Lung (tissue), 11 donors: ENCODE measurements at regions not wholly inside any gene's neighbourhood (a gene's known extent, or its start where the extent isn't known, plus 50 kb on each side); places are given as distances from the start of the nearest gene placed in this dataset.

Experiments
- ATAC-seq: fragments of 200-7000 bp; cut with Tn5 transposase; one replicate; pipeline ENCODE4 v1.9.1; 2020; ENCODE audit warnings: moderate number of reproducible peaks; ENCODE audit not compliant: insufficient read depth, low FRiP score
- DNase-seq, 3 donors: peaks; one replicate each; pipeline ENCODE4 v3.0.0-alpha.2; 2013 to 2017
- H3K27ac ChIP-seq, 2 donors: one replicate each; pipeline ENCODE4 v1.5.1; 2013; ENCODE audit warnings: mild to moderate bottlenecking in 2 of 2, moderate library complexity in 2 of 2, control low read depth in 1 of 2, inconsistent platforms in 1 of 2, low read depth in 1 of 2, low read length in 1 of 2
- H3K27me3 ChIP-seq, 3 donors: one replicate each; pipeline ENCODE4 v1.5.1; 2013; ENCODE audit warnings: low read length in 2 of 3; ENCODE audit not compliant: control insufficient read depth in 3 of 3, insufficient read depth in 3 of 3
- H3K36me3 ChIP-seq, 4 donors: one replicate each; pipeline ENCODE4 v1.5.1; 2013; ENCODE audit warnings: low read length in 4 of 4, mild to moderate bottlenecking in 1 of 4, moderate library complexity in 1 of 4; ENCODE audit not compliant: control insufficient read depth in 4 of 4, insufficient read depth in 4 of 4
- H3K4me1 ChIP-seq, 5 donors: one replicate each; pipeline ENCODE4 v1.5.1; 2013; ENCODE audit warnings: low read length in 5 of 5, mild to moderate bottlenecking in 2 of 5, moderate library complexity in 1 of 5; ENCODE audit not compliant: control insufficient read depth in 5 of 5, insufficient read depth in 5 of 5
- H3K4me3 ChIP-seq: one replicate; pipeline ENCODE4 v1.5.1; 2013; ENCODE audit warnings: mild to moderate bottlenecking, control low read depth, moderate library complexity
- H3K9ac ChIP-seq, 2 donors: one replicate each; pipeline ENCODE4 v1.5.1; 2013; ENCODE audit warnings: low read length in 2 of 2, control low read depth in 1 of 2; ENCODE audit not compliant: insufficient read depth in 1 of 2
- H3K9me3 ChIP-seq, 4 donors: one replicate each; pipeline ENCODE4 v1.5.1; 2013; ENCODE audit warnings: low read length in 3 of 4, mild to moderate bottlenecking in 1 of 4, moderate library complexity in 1 of 4; ENCODE audit not compliant: control insufficient read depth in 4 of 4, insufficient read depth in 3 of 4
- CTCF ChIP-seq: IDR thresholded peaks from 2 replicates; pipeline ENCODE4 v1.5.1; 2012; ENCODE audit warnings: mild to moderate bottlenecking; ENCODE audit errors: control extremely low read depth, extremely low read depth
- WGBS, 2 donors: extraction: QIAGEN DNeasy Blood & Tissue Kit; methylation state at CpG; one replicate each; pipeline ENCODE4 v1.1.7; 2013; 5-methylcytosine and 5-hydroxymethylcytosine counted together
- donor health status: control.
- donor health status: control.
- donor health status: Bipolar disorder and iron deficiency.
- donor health status: healthy.
- donor health status: DM: yes; HTN: yes; CAD: no.

- TF ChIP-seq CTCF, result no peak
- Histone ChIP-seq H3K27ac (no peak overlapping the region), H3K4me3 (no peak overlapping the region), H3K36me3 (no peaks in the 10 kb centered on the region), H3K27me3 (no peaks in the 10 kb centered on the region), H3K4me1 (peaks cover 0 to 7% (median 0%) of the 10 kb centered on the region in 5 donors), H3K9ac (no peak overlapping the region), H3K9me3 (no peaks in the 10 kb centered on the region)
- no peak for ATAC-seq
- no peak for DNase-seq
- WGBS, 2 donors, result 87 to 89% methylated on average over 11 of the region's 11 CpGs
Observed at GRCh38 chr7:82757-83155, 109.6 kb upstream of the FAM20C start.

DNA sequence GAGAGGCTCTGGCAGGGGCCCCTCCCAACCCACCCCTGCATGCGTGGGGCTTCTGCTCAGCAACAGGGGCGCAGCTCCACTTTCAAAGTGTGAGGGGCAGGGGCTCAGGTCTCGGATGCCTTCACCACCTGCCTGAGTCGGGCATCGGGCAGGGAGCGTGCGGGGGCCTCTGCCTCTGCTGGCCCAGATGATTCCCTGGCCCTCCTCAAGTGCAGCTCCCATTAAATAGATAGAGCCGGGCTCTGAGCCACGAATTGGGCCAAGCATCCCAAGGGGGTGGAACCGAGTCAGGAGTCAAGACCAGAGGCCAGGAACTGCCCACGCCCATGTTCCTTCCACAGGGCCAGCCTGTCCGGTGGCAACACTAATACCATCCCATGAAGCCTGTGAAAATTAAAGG, 108.9 kb upstream of the FAM20C start:
- Histone ChIP-seq H3K9me3 (no peaks in the 10 kb centered on the region), H3K27me3 (no peaks in the 10 kb centered on the region), H3K4me3 (no peak overlapping the region), H3K27ac (no peak overlapping the region), H3K36me3 (no peaks in the 10 kb centered on the region), H3K9ac (no peak overlapping the region), H3K4me1 (peaks cover 0 to 7% (median 0%) of the 10 kb centered on the region in 5 donors)
- 90 to 97% methylated on average over 12 of the region's 12 CpGs for WGBS, 2 donors
- DNase-seq, result no peak
- TF ChIP-seq CTCF, result no peak
- no peak for ATAC-seq

GRCh38 chr7:83861-84632, 108.3 kb upstream of the FAM20C start:
- H3K9me3 ChIP-seq, result no peaks in the 10 kb centered on the region
- peaks cover 0 to 7% (median 2%) of the 10 kb centered on the region in 5 donors for H3K4me1 ChIP-seq
- WGBS, 2 donors, result 89 to 94% methylated on average over 25 of the region's 25 CpGs
- H3K4me3 ChIP-seq, result no peak overlapping the region
- no peak for DNase-seq
- peaks cover 0 to 2% (median 0%) of the 10 kb centered on the region in 3 donors for H3K27me3 ChIP-seq
- no peak overlapping the region for H3K27ac ChIP-seq
- no peaks in the 10 kb centered on the region for H3K36me3 ChIP-seq
- TF ChIP-seq CTCF, result no peak
- no peak for ATAC-seq
- no peak overlapping the region for H3K9ac ChIP-seq
